Spleen (tissue), 11 donors: ENCODE measurements at regions not wholly inside any gene's neighbourhood (a gene's known extent, or its start where the extent isn't known, plus 50 kb on each side); places are given as distances from the start of the nearest gene placed in this dataset.

Source experiments
- DNase-seq: peaks from one replicate; pipeline ENCODE4 v3.0.0-alpha.2; 2020
- H3K27ac ChIP-seq, 8 donors: fragments of 200-600 bp; sonication (generic) in 7 of 8; 1 replicate in 4 of 8; 2 replicates in 4 of 8; pipeline versions ENCODE4 v1.5.0 to v1.8.0; 2016 to 2021; ENCODE audit warnings: inconsistent platforms in 4 of 8, mild to moderate bottlenecking in 4 of 8, moderate library complexity in 1 of 8
- H3K27me3 ChIP-seq, 7 donors: fragments of 200-600 bp; sonication (generic) in 6 of 7; replicated peaks in 1 of 7; 1 replicate in 4 of 7; 2 replicates in 3 of 7; pipeline versions ENCODE4 v1.5.0 to v1.8.0; 2016 to 2021; ENCODE audit warnings: inconsistent platforms in 3 of 7, mild to moderate bottlenecking in 1 of 7
- H3K36me3 ChIP-seq, 6 donors: fragments of 200-600 bp; sonication (generic) in 5 of 6; 1 replicate in 4 of 6; 2 replicates in 2 of 6; pipeline versions ENCODE4 v1.5.0 to v1.8.0; 2016 to 2021; ENCODE audit warnings: inconsistent platforms in 2 of 6
- H3K4me1 ChIP-seq, 6 donors: fragments of 200-600 bp; sonication (generic) in 5 of 6; 1 replicate in 3 of 6; 2 replicates in 3 of 6; pipeline versions ENCODE4 v1.5.0 to v1.8.0; 2016 to 2021; ENCODE audit warnings: inconsistent platforms in 3 of 6
- H3K4me3 ChIP-seq, 8 donors: fragments of 200-600 bp; sonication (generic) in 7 of 8; 1 replicate in 4 of 8; 2 replicates in 4 of 8; pipeline versions ENCODE4 v1.5.0 to v1.8.0; 2016 to 2021; ENCODE audit warnings: inconsistent platforms in 4 of 8, mild to moderate bottlenecking in 4 of 8, moderate library complexity in 2 of 8
- H3K9me3 ChIP-seq, 8 donors: fragments of 200-600 bp; sonication (generic) in 7 of 8; 1 replicate in 4 of 8; 2 replicates in 4 of 8; pipeline versions ENCODE4 v1.5.0 to v1.8.0; 2016 to 2021; ENCODE audit warnings: inconsistent platforms in 4 of 8
- POLR2A ChIP-seq, 3 donors: fragments of 450-650 bp; IDR thresholded peaks; one replicate each; pipeline ENCODE4 v1.5.1; 2017; ENCODE audit warnings: antibody characterized with exemption in 3 of 3, mild to moderate bottlenecking in 1 of 3
- POLR2AphosphoS5 ChIP-seq, 3 donors: sonication (generic); formaldehyde crosslinking; IDR thresholded peaks; one replicate each; pipeline ENCODE4 v1.5.1; 2017; ENCODE audit warnings: antibody characterized with exemption in 3 of 3
- WGBS, 5 donors: extraction: QIAGEN DNeasy Blood & Tissue Kit in 3 of 5; methylation state at CpG; one replicate each; pipeline versions ENCODE4 v1.1.5 to v1.1.7; 2013 to 2018; 5-methylcytosine and 5-hydroxymethylcytosine counted together
- intact Hi-C: fragments of 100-400 bp; cut with DNase I; formaldehyde crosslinking; loops from one replicate; pipeline ENCODE4 v1.15.0; 2023; ENCODE audit warnings: low total_unique reads
- TF ChIP-seq, protein P1 (sequence below), 11 experiments: fragments of 200-600 bp in 7 of 11; fragments of 450-650 bp in 4 of 11; sonication (generic) in 4 of 11; IDR thresholded peaks in 8 of 11; conservative IDR thresholded peaks in 3 of 11; 1 replicate in 7 of 11; 2 replicates in 4 of 11; pipeline versions ENCODE4 v1.4.0 to v1.8.0; 2016 to 2021; ENCODE audit warnings: antibody characterized with exemption in 11 of 11, inconsistent platforms in 4 of 11, mild to moderate bottlenecking in 1 of 11
- donor health status: healthy with polysubstance abuse.
- donor health status: DM: no; HTN: no; CAD: no; lungs with moderate emphysema.
- donor health status: DM: no; HTN: no; CAD: no.
- donor health status: Bipolar disorder and iron deficiency.
- donor health status: healthy.
- donor health status: DM: no; HTN: no; CAD: no.
- donor health status: DM: yes; HTN: yes; CAD: no.

DNA sequence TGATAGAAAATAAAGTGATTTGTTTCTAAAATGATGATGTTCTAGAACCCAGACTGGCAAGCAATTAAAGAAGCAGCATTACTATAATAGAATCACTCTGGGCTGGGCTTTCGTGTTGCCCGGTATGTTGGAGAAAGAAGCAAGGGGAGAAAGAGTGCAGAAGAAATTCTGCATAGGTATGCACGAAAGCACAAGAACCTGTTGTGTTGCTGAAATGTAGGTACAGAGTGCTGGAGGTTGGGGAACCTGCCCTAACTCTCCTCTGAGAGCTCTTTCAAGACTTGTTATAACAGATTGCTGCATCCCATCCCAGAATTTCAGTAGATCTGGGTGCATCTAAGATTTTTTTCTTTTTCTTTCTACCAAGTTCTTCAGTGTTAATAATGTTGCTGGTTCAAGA is 95.7 kb upstream of the DACH1 start:
- WGBS, 5 donors, result 86 to 94% (median 93%) methylated on average over 3 of the region's 3 CpGs
- intact Hi-C loops, result no loop called here

GRCh38 chr13:71962126-71962525 is 95.1 kb upstream of the DACH1 start:
- Histone ChIP-seq H3K27ac (no peak overlapping the region), H3K36me3 (no peaks in the 10 kb centered on the region), H3K4me3 (no peak overlapping the region), H3K27me3 (no peaks in the 10 kb centered on the region), H3K9me3 (no peaks in the 10 kb centered on the region), H3K4me1 (no peaks in the 10 kb centered on the region)
- intact Hi-C loops, result no loop called here
- no peak for DNase-seq
- no peak for TF ChIP-seq POLR2A (IDR thresholded peaks at IDR 0.05)
- TF ChIP-seq, protein P1, sequence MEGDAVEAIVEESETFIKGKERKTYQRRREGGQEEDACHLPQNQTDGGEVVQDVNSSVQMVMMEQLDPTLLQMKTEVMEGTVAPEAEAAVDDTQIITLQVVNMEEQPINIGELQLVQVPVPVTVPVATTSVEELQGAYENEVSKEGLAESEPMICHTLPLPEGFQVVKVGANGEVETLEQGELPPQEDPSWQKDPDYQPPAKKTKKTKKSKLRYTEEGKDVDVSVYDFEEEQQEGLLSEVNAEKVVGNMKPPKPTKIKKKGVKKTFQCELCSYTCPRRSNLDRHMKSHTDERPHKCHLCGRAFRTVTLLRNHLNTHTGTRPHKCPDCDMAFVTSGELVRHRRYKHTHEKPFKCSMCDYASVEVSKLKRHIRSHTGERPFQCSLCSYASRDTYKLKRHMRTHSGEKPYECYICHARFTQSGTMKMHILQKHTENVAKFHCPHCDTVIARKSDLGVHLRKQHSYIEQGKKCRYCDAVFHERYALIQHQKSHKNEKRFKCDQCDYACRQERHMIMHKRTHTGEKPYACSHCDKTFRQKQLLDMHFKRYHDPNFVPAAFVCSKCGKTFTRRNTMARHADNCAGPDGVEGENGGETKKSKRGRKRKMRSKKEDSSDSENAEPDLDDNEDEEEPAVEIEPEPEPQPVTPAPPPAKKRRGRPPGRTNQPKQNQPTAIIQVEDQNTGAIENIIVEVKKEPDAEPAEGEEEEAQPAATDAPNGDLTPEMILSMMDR (IDR thresholded peaks at IDR 0.05 in 8 of 11, conservative IDR thresholded peaks at IDR 0.05 in 3 of 11), result no peak
- no peak for TF ChIP-seq POLR2AphosphoS5 (IDR thresholded peaks at IDR 0.05)
- 84 to 95% (median 91%) methylated on average over 2 of the region's 2 CpGs for WGBS, 5 donors

More for the DNA sequence above, 95.7 kb upstream of the DACH1 start:
- Histone ChIP-seq H3K27ac (no peak overlapping the region), H3K9me3 (no peaks in the 10 kb centered on the region), H3K4me1 (no peaks in the 10 kb centered on the region), H3K27me3 (no peaks in the 10 kb centered on the region), H3K36me3 (no peaks in the 10 kb centered on the region), H3K4me3 (no peak overlapping the region)
- TF ChIP-seq POLR2AphosphoS5 (IDR thresholded peaks at IDR 0.05) (no peak), POLR2A (IDR thresholded peaks at IDR 0.05) (no peak)
- TF ChIP-seq, protein P1 (IDR thresholded peaks at IDR 0.05 in 8 of 11, conservative IDR thresholded peaks at IDR 0.05 in 3 of 11), result no peak
- no peak for DNase-seq

- no peaks in the 10 kb centered on the region for H3K36me3 ChIP-seq
- H3K27ac ChIP-seq, result no peak overlapping the region
- no peak overlapping the region for H3K4me3 ChIP-seq
- WGBS, 5 donors, result 77 to 95% (median 81%) methylated on average over 2 of the region's 2 CpGs
- intact Hi-C loops, result no loop called here
- TF ChIP-seq, protein P1 (IDR thresholded peaks at IDR 0.05 in 8 of 11, conservative IDR thresholded peaks at IDR 0.05 in 3 of 11), result no peak
- TF ChIP-seq POLR2A (IDR thresholded peaks at IDR 0.05), result no peak
- no peaks in the 10 kb centered on the region for H3K4me1 ChIP-seq
- peaks cover 0 to 10% (median 0%) of the 10 kb centered on the region in 8 donors for H3K9me3 ChIP-seq
- no peaks in the 10 kb centered on the region for H3K27me3 ChIP-seq
- no peak for DNase-seq
These were observed 82.4 kb upstream of the DACH1 start for GRCh38 chr13:71949441-71949840.

- no peaks in the 10 kb centered on the region for H3K36me3 ChIP-seq
- H3K27ac ChIP-seq, result no peak overlapping the region
- no peaks in the 10 kb centered on the region for H3K27me3 ChIP-seq
- H3K4me1 ChIP-seq, result no peaks in the 10 kb centered on the region
- no peak overlapping the region for H3K4me3 ChIP-seq
- TF ChIP-seq, protein P1 (IDR thresholded peaks at IDR 0.05 in 8 of 11, conservative IDR thresholded peaks at IDR 0.05 in 3 of 11), result no peak
- no peak for TF ChIP-seq POLR2A (IDR thresholded peaks at IDR 0.05)
- TF ChIP-seq POLR2AphosphoS5 (IDR thresholded peaks at IDR 0.05), result no peak
- intact Hi-C loops, result no loop called here
- no peaks in the 10 kb centered on the region for H3K9me3 ChIP-seq
- DNase-seq, result no peak
- 21 to 40% (median 29%) methylated on average over 4 of the region's 4 CpGs for WGBS, 5 donors
These were observed 72.2 kb upstream of the DACH1 start for GRCh38 chr13:71939186-71939585.
